ENCODE measurements at regions not wholly inside any gene's neighbourhood (a gene's known extent, or its start where the extent isn't known, plus 50 kb on each side); places are given as distances from the start of the nearest gene placed in this dataset.
A peak's percentile ranks its signal among the peaks of the same experiment; 100 is the strongest.
"Not testable (repeated sequence)": the region's sequence is repeated elsewhere in the genome, so short reads cannot be mapped to it uniquely, and the experiment has no call there.

GRCh38 chr2:239818086-239818485, 207.1 kb downstream of the NDUFA10 start:
- ATAC-seq (no peak), FAIRE-seq (no peak), DNase-seq (no peak)
- Histone ChIP-seq H3K4me1 (no peaks in the 10 kb centered on the region), H3K9me3 (no peaks in the 10 kb centered on the region), H3K27me3 (no peaks in the 10 kb centered on the region), H3K36me3 (no peaks in the 10 kb centered on the region), H3K27ac (no peak overlapping the region), H3K4me3 (no peak overlapping the region)
- intact Hi-C loops (cut with DNase I): no loop called here
- WGBS, 2 donors: 71 to 82% methylated on average over 5 of the region's 5 CpGs
- TF ChIP-seq CTCF (IDR thresholded peaks at IDR 0.05): no peak

- H3K36me3 ChIP-seq; H3K27ac ChIP-seq; H3K27me3 ChIP-seq; intact Hi-C loops (cut with DNase I); H3K4me1 ChIP-seq; ATAC-seq; H3K9me3 ChIP-seq; DNase-seq; H3K4me3 ChIP-seq: not testable (repeated sequence)
- FAIRE-seq: peak; percentile 17
- WGBS, 2 donors: 71 to 74% methylated on average over 8 of the region's 8 CpGs
Measured at GRCh38 chr2:239817468-239818031, 207.6 kb downstream of the NDUFA10 start.

- Histone ChIP-seq H3K9me3 (no peaks in the 10 kb centered on the region), H3K27me3 (no peaks in the 10 kb centered on the region), H3K4me1 (no peaks in the 10 kb centered on the region), H3K4me3 (no peak overlapping the region), H3K27ac (no peak overlapping the region), H3K36me3 (no peaks in the 10 kb centered on the region)
- no peak for FAIRE-seq
- 59 to 68% methylated on average over 17 of the region's 17 CpGs for WGBS, 2 donors
- TF ChIP-seq CTCF (IDR thresholded peaks at IDR 0.05): no peak
- DNase-seq: peak in 1 of 6 donors; percentile 30
- ATAC-seq: no peak
- intact Hi-C loops (cut with DNase I): no loop called here
Measured at GRCh38 chr2:239816576-239817467, 208.3 kb downstream of the NDUFA10 start.

- no peak for DNase-seq
- no peaks in the 10 kb centered on the region for H3K4me1 ChIP-seq
- WGBS, 2 donors: 31 to 35% methylated on average over 12 of the region's 12 CpGs
- ATAC-seq: no peak
- FAIRE-seq: no peak
- H3K4me3 ChIP-seq: no peak overlapping the region
- no peak overlapping the region for H3K27ac ChIP-seq
- no peaks in the 10 kb centered on the region for H3K9me3 ChIP-seq
- TF ChIP-seq CTCF (IDR thresholded peaks at IDR 0.05): no peak
- H3K27me3 ChIP-seq: no peaks in the 10 kb centered on the region
- intact Hi-C loops (cut with DNase I): no loop called here
- H3K36me3 ChIP-seq: no peaks in the 10 kb centered on the region
Measured at GRCh38 chr2:239815671-239816070, 209.5 kb downstream of the NDUFA10 start.

GRCh38 chr2:239814861-239815601, 210.1 kb downstream of the NDUFA10 start:
- H3K4me3 ChIP-seq: no peak overlapping the region
- H3K4me1 ChIP-seq: no peaks in the 10 kb centered on the region
- WGBS, 2 donors: 72 to 82% methylated on average over 19 of the region's 19 CpGs
- peak in 1 of 6 donors; percentile 46 for DNase-seq
- no peak for TF ChIP-seq CTCF (IDR thresholded peaks at IDR 0.05)
- peak in 2 of 4 donors; percentile 12 to 23 for ATAC-seq
- FAIRE-seq: no peak
- intact Hi-C loops (cut with DNase I): no loop called here
- no peaks in the 10 kb centered on the region for H3K36me3 ChIP-seq
- no peaks in the 10 kb centered on the region for H3K27me3 ChIP-seq
- H3K9me3 ChIP-seq: no peaks in the 10 kb centered on the region
- H3K27ac ChIP-seq: peak overlapping the region in 1 of 4 donors; percentile 38

Data from pancreas (tissue), 10 donors.